Activated T-helper 17 cell treated with anti-CD3 and anti-CD28 coated beads, Interleukin-2, amount 50 U/mL, for 72 hours (primary cell): ENCODE measurements at regions not wholly inside any gene's neighbourhood (a gene's known extent, or its start where the extent isn't known, plus 50 kb on each side); places are given as distances from the start of the nearest gene placed in this dataset.

ENCODE experiments used
- ATAC-seq: fragments of 150-1000 bp; cut with Tn5 transposase; replicated peaks from 2 replicates; pipeline ENCODE4 v1.10.0; 2021; ENCODE audit warnings: mild to moderate bottlenecking, moderate library complexity
- H3K27ac Mint-ChIP-seq: one replicate; pipeline ENCODE4 v1.8.0; 2022; ENCODE audit warnings: mixed read lengths
- H3K27me3 Mint-ChIP-seq: one replicate; pipeline ENCODE4 v1.8.0; 2022; ENCODE audit warnings: mixed read lengths
- H3K36me3 Mint-ChIP-seq: one replicate; pipeline ENCODE4 v1.8.0; 2022; ENCODE audit warnings: low read depth, mild to moderate bottlenecking, mixed read lengths
- H3K4me1 Mint-ChIP-seq: one replicate; pipeline ENCODE4 v1.8.0; 2022; ENCODE audit warnings: mixed read lengths
- H3K4me3 Mint-ChIP-seq: one replicate; pipeline ENCODE4 v1.8.0; 2022; ENCODE audit warnings: mild to moderate bottlenecking, mixed read lengths
- H3K9me3 Mint-ChIP-seq: one replicate; pipeline ENCODE4 v1.8.0; 2022; ENCODE audit warnings: mixed read lengths

DNA sequence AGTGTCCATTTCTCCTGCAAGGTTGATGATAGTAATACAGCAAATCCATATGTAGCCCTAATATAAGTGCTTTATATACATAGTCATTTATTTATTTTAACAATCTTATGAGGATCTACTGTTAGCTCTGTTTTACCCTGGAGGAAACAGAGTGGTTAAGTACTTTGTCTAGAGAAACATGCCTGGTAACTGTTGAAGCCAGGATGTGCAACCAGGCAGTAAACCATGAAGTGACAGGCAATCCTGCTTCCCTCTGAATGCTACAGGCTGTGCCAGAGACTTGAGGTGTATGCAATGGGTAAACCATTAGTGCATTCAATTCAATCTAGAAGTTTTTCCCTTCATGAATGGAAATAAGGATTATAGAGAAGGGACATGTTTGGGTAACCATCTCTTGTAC, 911.0 kb downstream of the PCDH17 start:
- ATAC-seq: no peak
- Mint-ChIP-seq H3K27me3 (no peaks in the 10 kb centered on the region), H3K36me3 (no peaks in the 10 kb centered on the region), H3K9me3 (peaks cover 13% of the 10 kb centered on the region), H3K4me3 (no peak overlapping the region), H3K27ac (no peak overlapping the region), H3K4me1 (no peaks in the 10 kb centered on the region)

DNA sequence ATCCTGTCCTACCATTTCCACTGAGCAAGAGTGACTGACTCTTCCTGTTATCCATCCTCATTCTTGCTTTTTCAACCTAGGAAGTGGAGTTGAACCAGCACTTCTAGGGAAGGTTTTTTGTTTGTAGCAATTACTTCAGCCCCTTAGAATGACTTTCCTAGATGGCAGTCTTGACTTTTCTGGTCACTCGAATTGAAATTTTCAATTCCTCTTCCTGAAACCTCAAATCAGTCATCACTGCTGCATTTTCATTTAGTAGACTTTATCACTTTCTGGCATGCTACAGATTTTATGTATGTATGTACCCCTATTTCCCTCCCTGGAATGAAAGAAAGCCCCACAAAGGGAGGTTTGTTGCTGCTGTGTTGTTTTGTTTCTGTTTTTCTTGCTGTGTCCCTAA, 915.9 kb downstream of the PCDH17 start:
- H3K4me3 Mint-ChIP-seq: no peak overlapping the region
- peaks cover 4% of the 10 kb centered on the region for H3K9me3 Mint-ChIP-seq
- no peaks in the 10 kb centered on the region for H3K4me1 Mint-ChIP-seq
- H3K27me3 Mint-ChIP-seq: no peaks in the 10 kb centered on the region
- no peaks in the 10 kb centered on the region for H3K36me3 Mint-ChIP-seq
- H3K27ac Mint-ChIP-seq: no peak overlapping the region
- no peak for ATAC-seq

DNA sequence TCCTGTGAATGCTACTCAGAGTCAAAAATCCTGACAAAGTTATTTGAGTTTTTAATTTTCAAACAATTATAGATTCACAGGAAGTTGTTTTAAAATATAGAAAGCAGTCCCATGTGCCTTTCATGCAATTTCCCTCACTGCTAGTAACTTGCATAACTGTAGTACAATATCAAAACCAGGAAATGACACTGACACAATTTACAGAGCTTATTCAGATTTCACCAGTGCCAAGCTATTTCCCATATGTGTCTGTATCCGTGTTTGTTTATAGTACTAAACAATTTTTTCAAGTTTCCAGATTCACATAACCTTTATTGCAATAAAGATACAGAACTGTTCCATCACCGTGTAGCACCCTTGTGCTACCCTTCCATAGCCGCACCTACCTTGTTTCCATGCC, 934.6 kb downstream of the PCDH17 start:
- Mint-ChIP-seq H3K9me3 (peaks cover 7% of the 10 kb centered on the region), H3K4me3 (no peak overlapping the region), H3K27ac (no peak overlapping the region), H3K4me1 (no peaks in the 10 kb centered on the region), H3K27me3 (no peaks in the 10 kb centered on the region), H3K36me3 (no peaks in the 10 kb centered on the region)
- ATAC-seq: no peak

DNA sequence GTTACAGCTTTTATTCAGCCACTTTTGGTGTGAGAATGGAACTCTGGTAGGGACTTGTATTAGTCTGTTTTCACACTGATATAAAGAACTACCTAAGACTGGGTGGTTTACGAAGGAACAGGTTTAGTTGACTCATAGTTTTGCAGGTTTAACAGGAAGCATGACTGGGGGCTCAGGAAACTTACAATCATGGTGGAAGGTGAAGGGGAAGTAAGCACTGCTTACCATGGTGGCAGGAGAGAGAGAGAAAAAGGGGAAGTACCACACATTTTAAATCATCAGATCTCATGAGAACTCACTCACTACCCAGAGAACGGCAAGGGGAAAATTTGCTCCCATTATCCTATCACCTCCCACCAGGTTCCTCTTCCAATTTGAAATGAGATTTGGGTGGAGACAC, 942.2 kb downstream of the PCDH17 start:
- H3K4me1 Mint-ChIP-seq: no peaks in the 10 kb centered on the region
- no peak overlapping the region for H3K27ac Mint-ChIP-seq
- no peak for ATAC-seq
- H3K9me3 Mint-ChIP-seq: peaks cover 27% of the 10 kb centered on the region
- H3K27me3 Mint-ChIP-seq: no peaks in the 10 kb centered on the region
- no peaks in the 10 kb centered on the region for H3K36me3 Mint-ChIP-seq
- no peak overlapping the region for H3K4me3 Mint-ChIP-seq

DNA sequence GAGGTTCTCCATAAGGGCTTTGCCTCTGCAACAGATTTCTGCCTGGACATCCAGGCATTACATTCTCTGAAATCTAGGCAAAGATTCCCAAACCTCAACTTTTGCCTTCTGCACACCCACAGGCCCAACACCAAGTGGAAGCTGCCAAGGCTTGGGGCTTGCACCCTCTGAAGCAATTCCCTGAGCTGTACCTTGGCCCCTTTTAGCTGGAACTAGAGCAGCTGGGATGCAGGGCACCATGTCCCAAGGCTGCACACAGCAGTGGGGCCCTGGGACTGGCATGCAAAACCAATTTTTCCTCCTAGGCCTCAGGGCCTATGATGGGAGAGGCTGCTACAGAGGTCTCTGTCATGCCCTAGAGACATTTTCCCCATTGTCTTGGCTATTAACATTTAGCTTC, 943.2 kb downstream of the PCDH17 start:
- Mint-ChIP-seq H3K4me3 (no peak overlapping the region), H3K9me3 (peaks cover 31% of the 10 kb centered on the region), H3K27me3 (no peaks in the 10 kb centered on the region), H3K4me1 (no peaks in the 10 kb centered on the region), H3K36me3 (no peaks in the 10 kb centered on the region), H3K27ac (no peak overlapping the region)
- ATAC-seq: no peak

DNA sequence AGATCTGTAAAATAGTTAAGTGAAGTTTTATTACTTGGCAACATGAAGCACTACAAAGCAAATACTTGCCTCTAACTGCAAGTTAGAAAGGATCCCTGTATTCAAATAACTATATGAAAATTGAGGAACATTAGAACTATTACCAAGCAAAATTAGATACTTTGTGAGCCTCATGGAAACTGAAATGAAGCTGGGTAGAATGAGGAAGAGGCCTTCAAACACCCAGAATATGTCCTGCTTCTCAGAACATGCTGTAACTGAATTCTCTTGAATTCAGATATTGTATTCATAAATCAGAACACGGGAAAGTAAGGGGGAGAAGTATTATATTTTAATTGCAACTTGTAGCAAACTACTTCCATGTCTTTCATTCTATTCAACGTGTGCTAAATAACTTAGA, 947.9 kb downstream of the PCDH17 start:
- Mint-ChIP-seq H3K27me3 (no peaks in the 10 kb centered on the region), H3K4me3 (no peak overlapping the region), H3K9me3 (peaks cover 32% of the 10 kb centered on the region), H3K4me1 (no peaks in the 10 kb centered on the region), H3K27ac (no peak overlapping the region), H3K36me3 (no peaks in the 10 kb centered on the region)
- no peak for ATAC-seq

DNA sequence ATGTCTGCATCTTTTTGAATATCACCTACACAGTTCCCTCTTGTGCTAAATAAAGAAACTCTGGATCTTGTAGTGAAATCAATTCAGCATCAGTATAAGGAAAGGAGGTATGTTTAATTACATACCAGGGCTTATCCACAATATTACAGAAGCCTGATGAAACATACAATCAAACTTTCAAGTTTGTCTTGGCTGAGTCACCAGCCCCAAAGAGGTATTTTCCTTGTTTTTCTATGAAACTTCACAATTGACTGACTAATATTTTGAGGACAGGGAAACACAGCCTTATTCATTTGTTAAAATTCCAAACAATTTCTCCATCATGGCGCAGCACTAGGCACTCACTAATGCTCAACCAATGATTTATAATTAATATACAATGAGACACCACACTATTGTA, 952.4 kb downstream of the PCDH17 start:
- H3K36me3 Mint-ChIP-seq: no peaks in the 10 kb centered on the region
- no peaks in the 10 kb centered on the region for H3K4me1 Mint-ChIP-seq
- H3K9me3 Mint-ChIP-seq: peaks cover 19% of the 10 kb centered on the region
- H3K4me3 Mint-ChIP-seq: no peak overlapping the region
- no peak for ATAC-seq
- H3K27me3 Mint-ChIP-seq: no peaks in the 10 kb centered on the region
- H3K27ac Mint-ChIP-seq: no peak overlapping the region

DNA sequence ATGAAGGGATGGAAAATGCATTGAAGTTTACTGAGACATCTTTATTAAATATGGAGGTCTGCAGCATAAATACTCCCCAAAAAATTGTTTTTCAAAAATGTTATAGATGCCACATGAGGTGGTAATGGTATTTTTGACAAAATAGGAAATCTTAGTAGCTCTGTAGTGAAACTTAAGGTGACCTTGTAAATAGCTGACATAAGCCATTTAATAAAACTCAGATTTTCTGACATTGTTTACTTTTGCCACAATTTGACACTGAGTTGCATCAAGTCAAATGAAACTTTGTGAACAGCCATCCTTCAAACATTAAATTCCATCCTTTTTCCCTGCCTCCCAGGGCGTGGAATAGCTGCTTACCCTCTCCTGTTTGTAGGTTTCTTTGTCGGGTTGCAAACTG, 953.1 kb downstream of the PCDH17 start:
- H3K4me1 Mint-ChIP-seq: no peaks in the 10 kb centered on the region
- no peak overlapping the region for H3K27ac Mint-ChIP-seq

DNA sequence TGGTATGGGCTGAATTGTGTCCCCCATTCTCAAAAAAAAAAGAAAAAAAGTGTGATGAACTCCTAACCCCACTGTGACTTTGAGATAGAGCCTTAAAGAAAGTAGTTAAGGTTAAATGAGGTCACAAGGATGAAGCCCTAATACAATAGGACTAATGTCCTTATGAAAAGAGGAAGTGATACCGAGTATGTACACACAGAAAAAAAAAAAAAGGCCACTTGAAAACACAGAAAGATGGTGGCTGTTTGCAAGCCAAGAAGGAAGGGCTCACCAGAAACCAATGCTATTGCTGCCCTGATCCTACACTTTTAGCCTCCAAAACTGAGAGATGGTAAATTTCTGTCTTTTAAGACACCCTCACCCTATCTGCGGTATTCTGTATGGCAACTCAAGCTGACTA, 955.6 kb downstream of the PCDH17 start:
- no peak overlapping the region for H3K27ac Mint-ChIP-seq
- H3K27me3 Mint-ChIP-seq: no peaks in the 10 kb centered on the region
- H3K4me3 Mint-ChIP-seq: no peak overlapping the region
- ATAC-seq: no peak
- peaks cover 21% of the 10 kb centered on the region for H3K9me3 Mint-ChIP-seq
- no peaks in the 10 kb centered on the region for H3K36me3 Mint-ChIP-seq
- H3K4me1 Mint-ChIP-seq: no peaks in the 10 kb centered on the region

More for the DNA sequence above, 953.1 kb downstream of the PCDH17 start:
- H3K9me3 Mint-ChIP-seq: peaks cover 21% of the 10 kb centered on the region
- no peaks in the 10 kb centered on the region for H3K27me3 Mint-ChIP-seq
- ATAC-seq: no peak
- H3K4me3 Mint-ChIP-seq: no peak overlapping the region
- H3K36me3 Mint-ChIP-seq: no peaks in the 10 kb centered on the region

DNA sequence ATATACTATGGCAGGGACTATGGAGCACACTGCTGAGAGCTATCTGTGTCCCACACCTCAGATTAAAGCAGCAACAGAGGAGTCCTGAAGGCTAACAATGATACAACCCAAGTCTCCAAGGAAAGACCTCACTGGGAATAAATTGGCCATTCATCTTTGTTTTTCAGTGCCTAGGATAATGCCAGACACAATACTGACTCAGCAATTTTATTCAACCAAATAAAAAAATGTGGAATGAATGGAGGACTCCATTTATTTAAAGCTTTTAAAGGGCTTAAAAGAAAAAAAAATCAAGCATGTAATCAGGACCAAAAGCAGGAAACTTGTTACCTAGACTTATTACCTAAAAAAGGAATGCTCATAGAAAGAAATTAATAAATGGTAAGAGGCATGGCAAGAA, 960.5 kb downstream of the PCDH17 start:
- Mint-ChIP-seq H3K4me1 (no peaks in the 10 kb centered on the region), H3K4me3 (no peak overlapping the region), H3K27ac (no peak overlapping the region), H3K27me3 (no peaks in the 10 kb centered on the region), H3K36me3 (no peaks in the 10 kb centered on the region), H3K9me3 (peaks cover 15% of the 10 kb centered on the region)
- ATAC-seq: no peak

DNA sequence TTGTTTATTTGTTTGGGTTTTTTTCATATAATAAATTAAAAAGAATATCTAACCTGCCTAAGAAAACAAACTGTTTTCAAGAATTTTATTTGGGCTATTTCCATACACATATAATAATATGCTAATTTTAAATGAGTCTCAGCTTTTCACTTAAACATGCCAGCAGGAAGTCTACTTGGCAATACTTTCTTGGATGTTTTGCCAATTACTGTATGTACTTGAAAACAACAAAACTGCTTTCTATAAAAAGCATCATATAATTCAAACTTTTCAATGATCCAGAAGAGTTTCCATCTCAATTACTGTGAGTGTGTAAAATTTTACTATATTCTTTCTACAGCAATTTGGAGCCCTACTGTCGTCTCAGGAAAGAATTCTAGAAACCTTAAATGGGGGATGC, 961.2 kb downstream of the PCDH17 start:
- no peaks in the 10 kb centered on the region for H3K36me3 Mint-ChIP-seq
- no peaks in the 10 kb centered on the region for H3K4me1 Mint-ChIP-seq
- no peak for ATAC-seq
- peaks cover 10% of the 10 kb centered on the region for H3K9me3 Mint-ChIP-seq
- H3K4me3 Mint-ChIP-seq: no peak overlapping the region
- no peak overlapping the region for H3K27ac Mint-ChIP-seq
- H3K27me3 Mint-ChIP-seq: no peaks in the 10 kb centered on the region

DNA sequence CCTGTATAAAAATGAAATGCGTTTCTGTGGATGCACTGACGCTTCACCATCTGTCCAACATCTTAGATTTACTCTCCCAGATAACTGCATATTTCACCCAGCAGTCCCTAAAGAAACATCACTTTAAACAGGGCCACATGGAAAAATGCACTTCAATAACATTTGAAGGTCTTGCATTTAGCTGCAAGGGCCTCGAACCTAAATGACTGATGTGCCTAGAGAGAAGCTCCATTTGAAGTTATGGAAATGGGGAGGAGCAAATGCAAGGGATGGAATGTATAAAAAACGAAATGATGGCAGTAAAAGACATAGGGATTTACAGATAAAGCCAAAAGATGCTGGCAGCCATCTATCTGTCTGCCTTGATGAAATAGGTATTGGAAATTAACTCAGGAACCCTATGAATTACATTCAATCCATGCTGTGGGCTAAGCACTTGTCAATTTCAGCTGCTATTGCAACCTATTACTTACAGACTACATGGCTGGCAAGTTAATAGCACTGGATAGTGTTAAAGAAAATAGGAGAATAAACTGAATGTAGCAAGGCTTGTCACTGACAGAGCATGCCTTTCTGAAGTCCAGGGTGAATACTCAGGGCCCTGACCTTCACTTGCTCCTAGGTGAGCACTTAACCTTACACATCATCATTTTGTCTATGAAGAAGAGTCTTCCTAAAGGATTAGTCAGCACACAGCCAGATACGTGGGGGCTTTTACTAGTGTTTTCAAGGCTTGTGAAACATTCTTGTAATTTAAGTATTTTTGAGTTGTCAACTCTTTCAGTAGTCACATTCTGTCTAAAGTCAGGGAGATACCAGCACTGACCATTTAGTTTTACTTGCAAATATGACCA, 963.4 kb downstream of the PCDH17 start:
- no peak overlapping the region for H3K27ac Mint-ChIP-seq
- no peaks in the 10 kb centered on the region for H3K27me3 Mint-ChIP-seq
- no peak overlapping the region for H3K4me3 Mint-ChIP-seq
- H3K9me3 Mint-ChIP-seq: peaks cover 4% of the 10 kb centered on the region
- H3K36me3 Mint-ChIP-seq: no peaks in the 10 kb centered on the region
- no peaks in the 10 kb centered on the region for H3K4me1 Mint-ChIP-seq
- no peak for ATAC-seq

DNA sequence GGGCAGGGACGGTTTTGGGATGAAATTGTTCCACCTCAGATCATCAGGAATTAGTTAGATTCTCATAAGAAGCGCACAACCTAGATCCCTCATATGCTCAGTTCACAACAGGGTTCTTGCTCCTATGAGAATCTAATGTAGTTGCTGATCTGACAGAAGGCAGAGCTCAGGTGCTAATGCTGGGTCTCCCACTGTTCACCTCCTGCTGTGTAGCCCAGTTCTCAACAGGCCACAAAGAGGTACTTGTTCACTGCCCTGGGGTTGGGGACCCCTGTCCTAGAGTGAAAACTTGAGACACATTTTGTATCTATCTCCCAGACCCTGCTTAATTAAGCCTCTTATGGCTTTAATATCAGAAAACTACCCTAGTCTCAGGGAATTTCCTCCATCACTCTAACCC, 966.0 kb downstream of the PCDH17 start:
- ATAC-seq: no peak
- Mint-ChIP-seq H3K4me1 (no peaks in the 10 kb centered on the region), H3K27me3 (no peaks in the 10 kb centered on the region), H3K9me3 (peaks cover 8% of the 10 kb centered on the region), H3K36me3 (no peaks in the 10 kb centered on the region), H3K27ac (no peak overlapping the region), H3K4me3 (no peak overlapping the region)

DNA sequence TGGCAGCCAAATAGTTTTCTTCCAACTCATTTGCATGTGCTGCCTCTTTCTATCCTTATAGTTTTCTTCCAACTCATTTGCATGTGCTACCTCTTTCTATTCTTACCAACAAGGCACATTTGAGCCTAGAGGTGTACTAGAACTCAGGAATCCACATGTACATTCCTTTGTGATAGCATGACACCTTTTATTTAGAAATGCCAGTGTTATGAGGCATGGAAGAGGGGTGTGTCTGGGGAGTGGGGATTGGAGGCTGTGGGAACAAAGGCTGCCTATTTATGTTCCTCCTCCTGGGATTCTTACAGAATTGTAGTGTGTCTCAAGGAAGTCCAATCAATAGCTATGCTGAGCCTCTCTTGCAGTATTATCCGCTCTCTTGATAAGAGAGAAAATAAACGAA, 966.7 kb downstream of the PCDH17 start:
- no peaks in the 10 kb centered on the region for H3K27me3 Mint-ChIP-seq

DNA sequence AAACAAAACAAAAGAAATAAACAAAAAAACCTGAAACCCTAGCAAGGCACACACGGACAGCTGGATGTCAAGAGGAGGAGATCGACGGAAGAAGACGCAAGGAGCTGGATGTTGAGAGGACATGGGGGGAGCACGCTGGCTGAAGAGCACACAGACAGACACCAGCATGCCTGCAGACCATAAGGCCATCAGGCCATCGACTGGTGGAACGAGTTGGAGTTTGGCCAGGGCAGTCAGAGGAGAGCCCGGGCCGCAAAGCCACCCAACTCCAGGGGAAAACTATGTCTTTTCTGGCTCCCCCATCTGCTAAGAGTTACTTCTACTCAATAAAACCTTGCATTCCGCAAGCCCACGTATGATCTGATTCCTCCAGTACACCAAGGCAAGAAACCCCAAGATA, 979.6 kb downstream of the PCDH17 start:
- Mint-ChIP-seq H3K4me3 (no peak overlapping the region), H3K36me3 (no peaks in the 10 kb centered on the region), H3K4me1 (no peaks in the 10 kb centered on the region), H3K27ac (no peak overlapping the region), H3K9me3 (peaks cover 33% of the 10 kb centered on the region), H3K27me3 (no peaks in the 10 kb centered on the region)
- no peak for ATAC-seq

More for the DNA sequence above, 966.7 kb downstream of the PCDH17 start:
- no peak overlapping the region for H3K27ac Mint-ChIP-seq
- H3K9me3 Mint-ChIP-seq: peaks cover 8% of the 10 kb centered on the region
- no peaks in the 10 kb centered on the region for H3K4me1 Mint-ChIP-seq
- H3K36me3 Mint-ChIP-seq: no peaks in the 10 kb centered on the region
- H3K4me3 Mint-ChIP-seq: no peak overlapping the region
- no peak for ATAC-seq
